ENCODE measurements at regions not wholly inside any gene's neighbourhood (a gene's known extent, or its start where the extent isn't known, plus 50 kb on each side); places are given as distances from the start of the nearest gene placed in this dataset.
"Not testable (repeated sequence)": the region's sequence is repeated elsewhere in the genome, so short reads cannot be mapped to it uniquely, and the experiment has no call there.

GRCh38 chr15:96491700-96492644 lies 161.5 kb downstream of the NR2F2 start:
- H3K27ac Mint-ChIP-seq; H3K36me3 Mint-ChIP-seq; H3K4me1 ChIP-seq (ENCODE audit: control insufficient read depth in 2 of 2, insufficient read depth in 2 of 2, low read length in 2 of 2); H3K4me1 Mint-ChIP-seq; H3K36me3 ChIP-seq (ENCODE audit: control insufficient read depth in 2 of 3, insufficient read depth in 3 of 3, low read length in 3 of 3); H3K27me3 ChIP-seq (ENCODE audit: control insufficient read depth in 2 of 2, insufficient read depth in 2 of 2, low read length in 2 of 2); H3K9me3 Mint-ChIP-seq; POLR2A ChIA-PET; ATAC-seq; H3K27ac ChIP-seq (ENCODE audit: low read depth, low read length); DNase-seq; intact Hi-C loops (cut with micrococcal nuclease); H3K4me3 Mint-ChIP-seq; CTCF ChIA-PET; H3K4me3 ChIP-seq (ENCODE audit: low read length); H3K9me3 ChIP-seq (ENCODE audit: control insufficient read depth in 2 of 3, low read length in 3 of 3): not testable (repeated sequence)
- peaks cover 0 to 49% (median 32%) of the 10 kb centered on the region in 5 donors for H3K27me3 Mint-ChIP-seq

GRCh38 chr15:96494505-96494904 lies 164.0 kb downstream of the NR2F2 start:
- POLR2A ChIA-PET = no interaction called here
- H3K27ac ChIP-seq (ENCODE audit: low read depth, low read length) = no peak overlapping the region
- CTCF ChIA-PET = no interaction called here
- H3K9me3 Mint-ChIP-seq = peaks cover 0 to 14% (median 2%) of the 10 kb centered on the region in 11 donors
- no peaks in the 10 kb centered on the region for H3K36me3 ChIP-seq (ENCODE audit: control insufficient read depth in 2 of 3, insufficient read depth in 3 of 3, low read length in 3 of 3)
- H3K27ac Mint-ChIP-seq = no peak overlapping the region
- peaks cover 0 to 3% of the 10 kb centered on the region in 2 donors for H3K27me3 ChIP-seq (ENCODE audit: control insufficient read depth in 2 of 2, insufficient read depth in 2 of 2, low read length in 2 of 2)
- no peaks in the 10 kb centered on the region for H3K36me3 Mint-ChIP-seq
- DNase-seq (no peak), ATAC-seq (no peak)
- no peak overlapping the region for H3K4me3 ChIP-seq (ENCODE audit: low read length)
- no peak overlapping the region for H3K4me3 Mint-ChIP-seq
- H3K4me1 ChIP-seq (ENCODE audit: control insufficient read depth in 2 of 2, insufficient read depth in 2 of 2, low read length in 2 of 2) = no peaks in the 10 kb centered on the region
- H3K4me1 Mint-ChIP-seq = peaks cover 0 to 9% (median 0%) of the 10 kb centered on the region in 7 donors
- H3K9me3 ChIP-seq (ENCODE audit: control insufficient read depth in 2 of 3, low read length in 3 of 3) = no peaks in the 10 kb centered on the region
- intact Hi-C loops (cut with micrococcal nuclease) = no loop called here
- peaks cover 0 to 44% (median 33%) of the 10 kb centered on the region in 5 donors for H3K27me3 Mint-ChIP-seq

GRCh38 chr15:96495386-96495785 lies 164.9 kb downstream of the NR2F2 start:
- ATAC-seq = no peak
- H3K4me1 Mint-ChIP-seq = peaks cover 0 to 9% (median 0%) of the 10 kb centered on the region in 7 donors

GRCh38 chr15:96497951-96498350 lies 167.5 kb downstream of the NR2F2 start:
- Mint-ChIP-seq H3K4me3 (no peak overlapping the region), H3K27me3 (peaks cover 0 to 29% (median 21%) of the 10 kb centered on the region in 5 donors), H3K27ac (no peak overlapping the region), H3K36me3 (no peaks in the 10 kb centered on the region), H3K4me1 (peaks cover 0 to 9% (median 0%) of the 10 kb centered on the region in 7 donors), H3K9me3 (peaks cover 0 to 14% (median 2%) of the 10 kb centered on the region in 11 donors)
- ChIA-PET POLR2A (no interaction called here), CTCF (no interaction called here)
- Histone ChIP-seq H3K4me1 (ENCODE audit: control insufficient read depth in 2 of 2, insufficient read depth in 2 of 2, low read length in 2 of 2) (no peaks in the 10 kb centered on the region), H3K27ac (ENCODE audit: low read depth, low read length) (no peak overlapping the region), H3K36me3 (ENCODE audit: control insufficient read depth in 2 of 3, insufficient read depth in 3 of 3, low read length in 3 of 3) (no peaks in the 10 kb centered on the region), H3K27me3 (ENCODE audit: control insufficient read depth in 2 of 2, insufficient read depth in 2 of 2, low read length in 2 of 2) (peaks cover 0 to 3% of the 10 kb centered on the region in 2 donors), H3K4me3 (ENCODE audit: low read length) (no peak overlapping the region), H3K9me3 (ENCODE audit: control insufficient read depth in 2 of 3, low read length in 3 of 3) (no peaks in the 10 kb centered on the region)
- intact Hi-C loops (cut with micrococcal nuclease) = no loop called here
- DNase-seq (no peak), ATAC-seq (no peak)

More at GRCh38 chr15:96495386-96495785, 164.9 kb downstream of the NR2F2 start:
- Mint-ChIP-seq H3K4me3 (no peak overlapping the region), H3K27me3 (peaks cover 0 to 38% (median 33%) of the 10 kb centered on the region in 5 donors), H3K9me3 (peaks cover 0 to 14% (median 2%) of the 10 kb centered on the region in 11 donors), H3K27ac (no peak overlapping the region), H3K36me3 (no peaks in the 10 kb centered on the region)
- CTCF ChIA-PET = interaction anchor here (0.6 kb wide), 1 partner anchor 12 kb away, joined by 4 read pairs; no protein-coding TSS in a partner anchor
- intact Hi-C loops (cut with micrococcal nuclease) = no loop called here
- POLR2A ChIA-PET = no interaction called here
- no peaks in the 10 kb centered on the region for H3K9me3 ChIP-seq (ENCODE audit: control insufficient read depth in 2 of 3, low read length in 3 of 3)
- no peak for DNase-seq
- H3K4me3 ChIP-seq (ENCODE audit: low read length) = no peak overlapping the region
- no peaks in the 10 kb centered on the region for H3K36me3 ChIP-seq (ENCODE audit: control insufficient read depth in 2 of 3, insufficient read depth in 3 of 3, low read length in 3 of 3)
- no peaks in the 10 kb centered on the region for H3K4me1 ChIP-seq (ENCODE audit: control insufficient read depth in 2 of 2, insufficient read depth in 2 of 2, low read length in 2 of 2)
- H3K27ac ChIP-seq (ENCODE audit: low read depth, low read length) = no peak overlapping the region
- H3K27me3 ChIP-seq (ENCODE audit: control insufficient read depth in 2 of 2, insufficient read depth in 2 of 2, low read length in 2 of 2) = peaks cover 0 to 3% of the 10 kb centered on the region in 2 donors

- ATAC-seq (no peak), DNase-seq (no peak)
- Histone ChIP-seq H3K9me3 (ENCODE audit: control insufficient read depth in 2 of 3, low read length in 3 of 3) (no peaks in the 10 kb centered on the region), H3K27ac (ENCODE audit: low read depth, low read length) (no peak overlapping the region), H3K27me3 (ENCODE audit: control insufficient read depth in 2 of 2, insufficient read depth in 2 of 2, low read length in 2 of 2) (no peaks in the 10 kb centered on the region), H3K4me3 (ENCODE audit: low read length) (no peak overlapping the region), H3K4me1 (ENCODE audit: control insufficient read depth in 2 of 2, insufficient read depth in 2 of 2, low read length in 2 of 2) (no peaks in the 10 kb centered on the region), H3K36me3 (ENCODE audit: control insufficient read depth in 2 of 3, insufficient read depth in 3 of 3, low read length in 3 of 3) (no peaks in the 10 kb centered on the region)
- H3K27ac Mint-ChIP-seq = no peak overlapping the region
- no peaks in the 10 kb centered on the region for H3K36me3 Mint-ChIP-seq
- H3K27me3 Mint-ChIP-seq = peaks cover 2 to 20% (median 11%) of the 10 kb centered on the region in 5 donors
- no peaks in the 10 kb centered on the region for H3K4me1 Mint-ChIP-seq
- peaks cover 0 to 14% (median 2%) of the 10 kb centered on the region in 11 donors for H3K9me3 Mint-ChIP-seq
- CTCF ChIA-PET = no interaction called here
- H3K4me3 Mint-ChIP-seq = no peak overlapping the region
- POLR2A ChIA-PET = no interaction called here
- intact Hi-C loops (cut with micrococcal nuclease) = no loop called here
These were observed 170.0 kb downstream of the NR2F2 start for GRCh38 chr15:96500508-96500907.

GRCh38 chr15:96501362-96501761 lies 170.9 kb downstream of the NR2F2 start:
- intact Hi-C loops (cut with micrococcal nuclease) = no loop called here
- peaks cover 0 to 14% (median 2%) of the 10 kb centered on the region in 11 donors for H3K9me3 Mint-ChIP-seq
- no peak overlapping the region for H3K4me3 Mint-ChIP-seq
- no peaks in the 10 kb centered on the region for H3K36me3 Mint-ChIP-seq
- POLR2A ChIA-PET = no interaction called here
- no peaks in the 10 kb centered on the region for H3K36me3 ChIP-seq (ENCODE audit: control insufficient read depth in 2 of 3, insufficient read depth in 3 of 3, low read length in 3 of 3)
- no peak overlapping the region for H3K4me3 ChIP-seq (ENCODE audit: low read length)
- no peaks in the 10 kb centered on the region for H3K9me3 ChIP-seq (ENCODE audit: control insufficient read depth in 2 of 3, low read length in 3 of 3)
- no peaks in the 10 kb centered on the region for H3K27me3 ChIP-seq (ENCODE audit: control insufficient read depth in 2 of 2, insufficient read depth in 2 of 2, low read length in 2 of 2)
- H3K27ac ChIP-seq (ENCODE audit: low read depth, low read length) = no peak overlapping the region
- peaks cover 2 to 20% (median 11%) of the 10 kb centered on the region in 5 donors for H3K27me3 Mint-ChIP-seq
- H3K4me1 Mint-ChIP-seq = peaks cover 0 to under 1% (median 0%) of the 10 kb centered on the region in 7 donors
- CTCF ChIA-PET = no interaction called here
- ATAC-seq = no peak
- H3K4me1 ChIP-seq (ENCODE audit: control insufficient read depth in 2 of 2, insufficient read depth in 2 of 2, low read length in 2 of 2) = no peaks in the 10 kb centered on the region
- no peak overlapping the region for H3K27ac Mint-ChIP-seq
- DNase-seq = no peak

- no peak for ATAC-seq
- H3K27me3 ChIP-seq (ENCODE audit: control insufficient read depth in 2 of 2, insufficient read depth in 2 of 2, low read length in 2 of 2) = no peaks in the 10 kb centered on the region
- CTCF ChIA-PET = no interaction called here
These were observed 171.7 kb downstream of the NR2F2 start for GRCh38 chr15:96502196-96502595.

More at GRCh38 chr15:96502196-96502595, 171.7 kb downstream of the NR2F2 start:
- H3K4me3 Mint-ChIP-seq = no peak overlapping the region
- no peaks in the 10 kb centered on the region for H3K4me1 ChIP-seq (ENCODE audit: control insufficient read depth in 2 of 2, insufficient read depth in 2 of 2, low read length in 2 of 2)
- H3K4me3 ChIP-seq (ENCODE audit: low read length) = no peak overlapping the region
- peaks cover 0 to 1% (median 0%) of the 10 kb centered on the region in 7 donors for H3K4me1 Mint-ChIP-seq
- POLR2A ChIA-PET = no interaction called here
- intact Hi-C loops (cut with micrococcal nuclease) = no loop called here
- H3K36me3 ChIP-seq (ENCODE audit: control insufficient read depth in 2 of 3, insufficient read depth in 3 of 3, low read length in 3 of 3) = no peaks in the 10 kb centered on the region
- H3K9me3 Mint-ChIP-seq = peaks cover 0 to 6% (median 2%) of the 10 kb centered on the region in 11 donors
- no peak overlapping the region for H3K27ac Mint-ChIP-seq
- no peak overlapping the region for H3K27ac ChIP-seq (ENCODE audit: low read depth, low read length)
- no peaks in the 10 kb centered on the region for H3K9me3 ChIP-seq (ENCODE audit: control insufficient read depth in 2 of 3, low read length in 3 of 3)
- H3K36me3 Mint-ChIP-seq = no peaks in the 10 kb centered on the region
- peaks cover under 1 to 13% (median 4%) of the 10 kb centered on the region in 5 donors for H3K27me3 Mint-ChIP-seq
- no peak for DNase-seq
